Fibroblast of mammary gland (primary cell): ENCODE measurements at regions not wholly inside any gene's neighbourhood (a gene's known extent, or its start where the extent isn't known, plus 50 kb on each side); places are given as distances from the start of the nearest gene placed in this dataset.
A peak's percentile ranks its signal among the peaks of the same experiment; 100 is the strongest.
"Not testable (repeated sequence)": the region's sequence is repeated elsewhere in the genome, so short reads cannot be mapped to it uniquely, and the experiment has no call there.

Source experiments
- DNase-seq: peaks from one replicate; pipeline ENCODE4 v3.0.0-alpha.2; 2010; ENCODE audit warnings: low read depth
- H3K4me3 ChIP-seq: 2 replicates; pipeline ENCODE4 v1.5.1; 2011; ENCODE audit warnings: low read depth, mild to moderate bottlenecking, low read length, moderate library complexity; ENCODE audit not compliant: control insufficient read depth
- CTCF ChIP-seq: conservative IDR thresholded peaks from 2 replicates; pipeline ENCODE4 v1.5.1; 2011; ENCODE audit warnings: low read depth, low read length, inconsistent platforms; ENCODE audit not compliant: control insufficient read depth, insufficient read depth

GRCh38 chr9:94033383-94033782 is 50.9 kb upstream of the PTPDC1 start:
- H3K4me3 ChIP-seq, result no peak overlapping the region
- DNase-seq, result no peak
- TF ChIP-seq CTCF, result no peak

- peak overlapping the region; percentile 89 for H3K4me3 ChIP-seq
- peak; percentile 56 for DNase-seq
- no peak for TF ChIP-seq CTCF
Observed at GRCh38 chr9:94031946-94032345, 52.3 kb upstream of the PTPDC1 start.

GRCh38 chr9:94031380-94031779 is 52.9 kb upstream of the PTPDC1 start:
- no peak for TF ChIP-seq CTCF
- peak overlapping the region; percentile 89 for H3K4me3 ChIP-seq
- peak; percentile 63 for DNase-seq

- TF ChIP-seq CTCF, result no peak
- H3K4me3 ChIP-seq, result peak overlapping the region; percentile 89
- peak; percentile 78 for DNase-seq
Observed at GRCh38 chr9:94030318-94031179, 53.7 kb upstream of the PTPDC1 start.

- peak; percentile 12 for DNase-seq
- TF ChIP-seq CTCF, result no peak
Observed at GRCh38 chr9:94029932-94030317, 54.3 kb upstream of the PTPDC1 start.

GRCh38 chr9:94026816-94027215 is 57.4 kb upstream of the PTPDC1 start:
- no peak overlapping the region for H3K4me3 ChIP-seq
- TF ChIP-seq CTCF, result no peak
- DNase-seq, result no peak

More at GRCh38 chr9:94029932-94030317, 54.3 kb upstream of the PTPDC1 start:
- peak overlapping the region; percentile 89 for H3K4me3 ChIP-seq

- DNase-seq, H3K4me3 ChIP-seq: not testable (repeated sequence)
Observed at GRCh38 chr9:94022476-94022875, 61.8 kb upstream of the PTPDC1 start.

GRCh38 chr9:94020836-94021235 is 63.4 kb upstream of the PTPDC1 start:
- not testable (repeated sequence) for DNase-seq, H3K4me3 ChIP-seq
